GM18907 (cell line): ENCODE measurements at regions not wholly inside any gene's neighbourhood (a gene's known extent, or its start where the extent isn't known, plus 50 kb on each side); places are given as distances from the start of the nearest gene placed in this dataset.
"Not testable (repeated sequence)": the region's sequence is repeated elsewhere in the genome, so short reads cannot be mapped to it uniquely, and the experiment has no call there.

Experiments
- ATAC-seq: cut with Tn5 transposase; IDR thresholded peaks from one replicate; pipeline ENCODE4 v1.9.1; 2021; ENCODE audit warnings: mild to moderate bottlenecking, moderate library complexity; ENCODE audit not compliant: unreplicated experiment

- no peak for ATAC-seq
These were observed 50.5 kb upstream of the FOXP2 start for GRCh38 chr7:114364151-114364550.

DNA sequence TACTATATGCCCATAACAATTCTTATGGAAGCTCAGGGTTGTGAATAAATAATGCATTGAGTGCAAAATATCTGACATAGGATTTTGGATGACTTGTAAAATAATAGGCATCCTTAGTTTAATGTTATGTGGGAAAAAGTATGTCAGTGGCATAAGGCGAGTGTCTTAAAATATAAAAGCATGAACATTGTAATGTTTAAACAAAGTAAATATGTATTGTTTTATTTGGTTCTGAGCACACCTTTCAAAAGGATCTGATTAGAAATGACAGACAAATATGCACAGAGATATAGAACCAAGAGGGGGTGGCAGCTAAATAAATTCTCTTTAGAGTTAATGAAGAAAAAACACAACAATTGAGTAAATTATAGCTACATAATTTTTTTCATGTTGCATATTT lies 51.3 kb upstream of the FOXP2 start:
- no peak for ATAC-seq

DNA sequence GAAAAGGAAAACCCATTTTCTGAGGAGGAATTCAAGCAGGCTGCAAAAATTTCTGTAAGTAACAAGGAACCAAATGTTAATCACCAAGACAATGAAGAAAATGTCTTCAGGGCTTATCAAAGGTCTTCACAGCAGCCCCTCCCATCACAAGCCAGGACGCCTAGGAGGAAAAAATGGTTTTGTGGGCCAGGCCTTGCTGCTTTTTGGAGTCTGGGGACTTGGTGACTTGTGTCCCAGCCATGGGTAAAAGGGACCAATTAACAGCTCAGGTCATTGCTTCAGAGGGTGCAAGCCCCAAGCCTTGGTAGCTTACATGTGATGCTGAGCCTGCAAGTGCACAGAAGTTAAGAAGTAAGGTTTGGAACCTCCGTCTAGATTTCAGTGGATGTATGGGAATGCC lies 55.7 kb upstream of the FOXP2 start:
- ATAC-seq = no peak

- no peak for ATAC-seq
These were observed 58.5 kb upstream of the FOXP2 start for GRCh38 chr7:114356133-114356532.

DNA sequence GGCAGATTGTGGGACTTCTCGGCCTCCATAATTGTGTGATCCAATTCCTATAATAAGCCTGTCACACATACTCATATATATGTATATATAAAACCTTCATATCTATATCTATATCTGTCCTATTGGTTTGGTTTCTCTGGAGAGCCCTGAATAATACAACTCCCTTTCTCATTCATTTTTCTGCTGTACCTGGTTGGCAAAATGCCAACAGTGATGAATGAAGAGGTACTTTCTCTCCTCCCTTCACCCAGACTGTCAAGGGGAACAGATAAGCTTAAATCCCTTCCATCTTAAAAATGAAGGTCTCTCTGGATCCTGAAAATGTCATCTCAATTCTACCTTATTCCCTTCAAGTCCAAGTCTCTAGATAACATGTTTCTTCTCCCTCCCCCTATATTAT lies 60.3 kb upstream of the FOXP2 start:
- no peak for ATAC-seq

DNA sequence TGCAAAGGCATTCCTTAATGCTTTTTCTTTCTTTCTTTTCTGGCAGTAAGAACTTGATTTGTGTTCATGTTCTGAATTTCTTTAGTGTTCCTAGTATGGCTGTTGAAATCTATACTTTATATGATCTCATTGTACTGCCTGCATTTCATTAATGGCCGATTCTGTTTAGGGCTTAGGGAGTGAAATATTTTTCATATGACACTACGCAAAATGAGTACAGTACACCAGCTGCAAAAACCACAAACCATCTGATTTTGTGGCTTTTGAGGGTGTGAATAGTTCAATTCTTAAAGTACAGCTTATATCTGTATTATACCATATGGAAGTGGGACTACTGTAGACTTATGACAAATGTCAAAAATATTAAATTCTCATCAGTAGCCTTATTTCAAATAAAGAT lies 69.1 kb upstream of the FOXP2 start:
- no peak for ATAC-seq

GRCh38 chr7:114343949-114344708 lies 70.5 kb upstream of the FOXP2 start:
- no peak for ATAC-seq

GRCh38 chr7:114342431-114343179 lies 72.0 kb upstream of the FOXP2 start:
- no peak for ATAC-seq

- no peak for ATAC-seq
These were observed 73.0 kb upstream of the FOXP2 start for GRCh38 chr7:114341648-114342047.

DNA sequence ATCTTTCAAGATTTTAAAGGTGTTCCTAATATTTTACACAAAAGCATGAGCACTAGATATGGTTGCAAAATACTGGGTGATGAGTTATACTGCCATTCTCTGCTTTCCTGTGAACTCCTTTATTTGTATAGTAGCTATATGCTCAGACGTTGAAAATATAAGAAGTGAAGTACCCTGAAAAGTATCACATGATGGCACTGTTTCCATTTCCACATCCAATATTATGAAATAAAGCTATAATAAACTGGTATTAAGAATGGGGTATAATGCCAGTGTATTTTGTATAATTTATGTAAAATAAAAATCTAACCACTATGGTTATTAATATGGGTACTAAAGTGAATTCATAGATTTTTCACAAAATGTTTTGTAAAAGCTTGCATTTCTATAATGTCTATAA lies 79.6 kb upstream of the FOXP2 start:
- no peak for ATAC-seq

DNA sequence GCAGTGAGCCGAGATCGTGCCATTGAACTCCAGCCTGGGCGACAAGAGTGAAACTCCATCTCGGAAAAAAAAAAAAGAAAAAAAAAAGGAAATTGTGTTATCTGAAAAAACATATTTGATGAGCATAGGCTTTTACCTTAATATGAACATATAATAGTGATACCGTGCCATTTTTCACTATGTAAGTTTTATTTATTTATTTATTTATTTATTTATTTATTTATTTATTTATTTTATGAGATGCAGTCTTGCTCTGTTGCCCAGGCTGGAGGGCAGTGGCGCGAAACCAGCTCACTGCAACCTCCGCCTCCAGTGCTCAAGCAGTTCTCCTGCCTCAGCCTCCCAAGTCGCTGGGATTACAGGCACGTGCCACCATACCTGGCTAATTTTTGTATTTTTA lies 85.2 kb upstream of the FOXP2 start:
- ATAC-seq = not testable (repeated sequence)

- no peak for ATAC-seq
These were observed 97.0 kb upstream of the FOXP2 start for GRCh38 chr7:114317450-114318098.

GRCh38 chr7:114312649-114313048 lies 102.0 kb upstream of the FOXP2 start:
- ATAC-seq = no peak

GRCh38 chr7:114310345-114311110 lies 104.1 kb upstream of the FOXP2 start:
- ATAC-seq = no peak

DNA sequence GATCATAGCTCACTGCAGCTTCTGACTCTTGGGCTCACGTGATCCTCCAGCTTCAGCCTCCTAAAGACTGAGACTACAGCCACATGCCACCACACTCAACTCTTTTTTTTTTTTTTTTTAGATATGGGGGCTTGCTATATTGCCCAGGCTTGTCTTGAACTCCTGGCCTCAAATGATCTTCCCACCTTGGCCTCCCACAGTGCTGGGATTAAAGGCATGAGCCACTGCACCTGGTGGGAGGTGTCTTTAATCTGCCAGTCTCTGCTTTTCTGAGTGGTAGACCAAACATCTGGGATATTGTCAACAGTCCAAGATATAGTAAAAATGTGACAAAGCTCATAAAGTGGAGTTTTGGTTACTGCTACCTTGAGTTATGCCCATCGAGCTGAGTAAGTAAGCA lies 104.9 kb upstream of the FOXP2 start:
- ATAC-seq = no peak

GRCh38 chr7:114303301-114303700 lies 111.3 kb upstream of the FOXP2 start:
- ATAC-seq = no peak

DNA sequence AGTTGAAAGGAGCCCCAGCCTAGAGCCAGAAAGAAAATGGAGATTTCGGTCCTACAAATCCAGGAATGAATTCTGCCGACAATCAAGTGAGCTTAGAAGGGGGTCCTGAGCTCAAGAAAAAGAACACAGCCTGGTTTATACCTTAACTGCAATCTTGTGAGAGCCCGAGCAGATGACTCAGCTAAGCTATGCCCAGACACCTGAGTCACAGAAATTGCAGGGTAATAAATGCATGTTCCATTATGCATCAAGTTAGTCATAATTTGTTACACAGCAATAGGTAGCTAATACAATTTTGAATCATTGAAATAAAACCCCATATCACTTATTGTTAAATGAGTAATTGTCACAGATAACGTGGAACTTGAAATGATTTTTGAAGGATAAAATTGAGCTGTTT lies 111.8 kb upstream of the FOXP2 start:
- ATAC-seq = no peak

- no peak for ATAC-seq
These were observed 116.6 kb upstream of the FOXP2 start for GRCh38 chr7:114298011-114298410.

- no peak for ATAC-seq
These were observed 117.5 kb upstream of the FOXP2 start for GRCh38 chr7:114297121-114297520.

DNA sequence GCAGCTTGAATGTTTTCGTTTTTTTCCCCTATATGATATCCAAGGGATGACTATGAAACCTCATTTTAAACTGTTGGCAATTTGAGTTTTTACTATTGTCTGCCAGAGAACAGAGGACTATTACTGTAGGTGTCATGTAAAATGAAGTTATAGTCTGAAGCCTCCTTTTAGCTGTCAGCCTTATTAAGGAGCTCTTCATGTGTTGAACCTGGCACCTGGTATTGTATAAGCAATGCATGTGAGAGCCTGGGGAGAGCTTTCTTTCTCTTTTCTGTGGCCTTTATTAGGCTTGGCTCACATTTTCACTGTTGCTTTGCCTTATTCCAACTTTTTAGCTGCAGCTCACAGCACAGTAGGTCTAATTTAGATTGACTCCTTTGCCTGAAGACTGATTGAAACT lies 119.1 kb upstream of the FOXP2 start:
- no peak for ATAC-seq

DNA sequence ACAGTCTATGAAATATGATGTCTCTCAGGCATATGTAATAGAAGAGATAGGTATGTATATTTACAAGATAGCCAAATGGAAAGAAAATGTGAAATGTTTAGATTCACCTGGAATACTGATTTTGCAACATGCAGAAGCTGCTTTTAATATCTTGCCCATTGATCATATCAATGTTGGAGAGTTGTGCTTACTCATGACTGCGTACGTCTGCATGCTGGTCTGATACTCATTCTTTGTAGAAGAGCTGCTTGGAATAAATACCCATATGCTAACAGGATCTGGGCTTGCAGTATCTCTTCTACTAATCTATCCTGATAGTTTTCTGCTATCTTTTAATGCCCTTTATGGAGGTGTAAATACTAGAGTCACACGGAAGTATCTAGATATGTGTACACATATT lies 120.6 kb upstream of the FOXP2 start:
- no peak for ATAC-seq
